HL-60 (cell line): ENCODE measurements at regions not wholly inside any gene's neighbourhood (a gene's known extent, or its start where the extent isn't known, plus 50 kb on each side); places are given as distances from the start of the nearest gene placed in this dataset.

ENCODE experiments used
- CTCF ChIP-seq: IDR thresholded peaks from one replicate; pipeline ENCODE4 v1.5.1; 2011; ENCODE audit warnings: low read length, control low read depth, inconsistent platforms; ENCODE audit not compliant: insufficient read depth
- GABPA ChIP-seq: IDR thresholded peaks from 2 replicates; pipeline ENCODE4 v1.6.1; 2012; ENCODE audit warnings: low read depth
- POLR2AphosphoS5 ChIP-seq: IDR thresholded peaks from 2 replicates; pipeline ENCODE4 v1.6.1; 2012; ENCODE audit warnings: low read depth
- SPI1 ChIP-seq: IDR thresholded peaks from 2 replicates; pipeline ENCODE4 v1.6.1; 2012; ENCODE audit warnings: low read depth, mild to moderate bottlenecking, borderline replicate concordance

- no peak for TF ChIP-seq CTCF
- no peak for TF ChIP-seq POLR2AphosphoS5
- no peak for TF ChIP-seq GABPA
- TF ChIP-seq SPI1 = no peak
Observed at GRCh38 chr2:20561637-20562454, 89.1 kb downstream of the HS1BP3 start.
